ENCODE measurements at regions not wholly inside any gene's neighbourhood (a gene's known extent, or its start where the extent isn't known, plus 50 kb on each side); places are given as distances from the start of the nearest gene placed in this dataset.

DNA sequence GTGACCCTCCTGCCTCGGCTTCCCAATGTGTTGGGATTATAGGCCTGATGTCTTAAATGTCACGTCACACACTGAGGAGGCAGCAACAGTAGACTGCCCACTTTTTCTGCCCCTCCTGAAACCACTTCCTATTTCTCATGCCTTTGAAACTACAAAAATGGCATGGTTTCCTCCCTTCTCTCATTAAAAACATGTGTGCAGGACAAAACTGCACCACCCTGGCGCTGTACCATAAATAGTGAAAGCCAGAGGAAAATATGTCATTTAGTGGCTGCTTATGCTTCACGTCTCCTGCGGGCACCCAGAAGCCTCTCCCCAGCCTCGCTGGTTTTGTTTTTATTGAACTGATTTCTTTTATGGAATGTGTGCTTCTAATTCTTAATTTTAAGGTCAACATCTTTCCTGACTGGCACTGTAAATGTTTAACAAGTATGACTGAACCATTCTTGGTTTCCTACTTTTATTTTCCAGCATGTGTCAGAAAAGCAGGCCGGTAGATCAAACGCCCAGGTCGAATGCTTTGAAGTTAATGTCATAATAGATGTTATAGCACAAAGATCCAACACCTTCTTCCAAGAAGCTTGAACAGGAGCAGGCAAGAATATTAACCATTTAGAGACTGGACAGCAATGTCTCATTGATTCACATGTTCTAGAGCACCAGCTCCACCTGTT is 59.6 kb upstream of the C1orf87 start:
- H3K9me3 ChIP-seq (ENCODE audit: insufficient read depth, low read length): no peaks in the 10 kb centered on the region
- H3F3A ChIP-seq (ENCODE audit: insufficient read depth): no peaks in the 10 kb centered on the region
- TF ChIP-seq, protein P1, sequence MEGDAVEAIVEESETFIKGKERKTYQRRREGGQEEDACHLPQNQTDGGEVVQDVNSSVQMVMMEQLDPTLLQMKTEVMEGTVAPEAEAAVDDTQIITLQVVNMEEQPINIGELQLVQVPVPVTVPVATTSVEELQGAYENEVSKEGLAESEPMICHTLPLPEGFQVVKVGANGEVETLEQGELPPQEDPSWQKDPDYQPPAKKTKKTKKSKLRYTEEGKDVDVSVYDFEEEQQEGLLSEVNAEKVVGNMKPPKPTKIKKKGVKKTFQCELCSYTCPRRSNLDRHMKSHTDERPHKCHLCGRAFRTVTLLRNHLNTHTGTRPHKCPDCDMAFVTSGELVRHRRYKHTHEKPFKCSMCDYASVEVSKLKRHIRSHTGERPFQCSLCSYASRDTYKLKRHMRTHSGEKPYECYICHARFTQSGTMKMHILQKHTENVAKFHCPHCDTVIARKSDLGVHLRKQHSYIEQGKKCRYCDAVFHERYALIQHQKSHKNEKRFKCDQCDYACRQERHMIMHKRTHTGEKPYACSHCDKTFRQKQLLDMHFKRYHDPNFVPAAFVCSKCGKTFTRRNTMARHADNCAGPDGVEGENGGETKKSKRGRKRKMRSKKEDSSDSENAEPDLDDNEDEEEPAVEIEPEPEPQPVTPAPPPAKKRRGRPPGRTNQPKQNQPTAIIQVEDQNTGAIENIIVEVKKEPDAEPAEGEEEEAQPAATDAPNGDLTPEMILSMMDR (IDR thresholded peaks at IDR 0.05; ENCODE audit: insufficient read depth, low read length, poor library complexity, severe bottlenecking): no peak
- no peak for TF ChIP-seq EZH2phosphoT487 (conservative IDR thresholded peaks at IDR 0.05; ENCODE audit: low read length)
- H2AFZ ChIP-seq (ENCODE audit: low read depth, low read length, severe bottlenecking): no peak overlapping the region
- H3K36me3 ChIP-seq (ENCODE audit: low read length): no peaks in the 10 kb centered on the region
- no peaks in the 10 kb centered on the region for H4K20me1 ChIP-seq (ENCODE audit: low read depth, low read length)
- no peak overlapping the region for H3K4me2 ChIP-seq (ENCODE audit: low read depth, low read length, poor library complexity, severe bottlenecking)
- no peak overlapping the region for H3K4me3 ChIP-seq (ENCODE audit: insufficient read depth, low read length, poor library complexity, severe bottlenecking)
- no peaks in the 10 kb centered on the region for H3K9me2 ChIP-seq (replicated peaks; ENCODE audit: insufficient read depth, low read length)
- H3K27ac ChIP-seq (ENCODE audit: low read depth, low read length): no peak overlapping the region
- H3K9ac ChIP-seq (ENCODE audit: low read length): no peak overlapping the region
- no peaks in the 10 kb centered on the region for H3K27me3 ChIP-seq (ENCODE audit: low read length)
- no peaks in the 10 kb centered on the region for H3K79me2 ChIP-seq (ENCODE audit: insufficient read depth, low read length)

DNA sequence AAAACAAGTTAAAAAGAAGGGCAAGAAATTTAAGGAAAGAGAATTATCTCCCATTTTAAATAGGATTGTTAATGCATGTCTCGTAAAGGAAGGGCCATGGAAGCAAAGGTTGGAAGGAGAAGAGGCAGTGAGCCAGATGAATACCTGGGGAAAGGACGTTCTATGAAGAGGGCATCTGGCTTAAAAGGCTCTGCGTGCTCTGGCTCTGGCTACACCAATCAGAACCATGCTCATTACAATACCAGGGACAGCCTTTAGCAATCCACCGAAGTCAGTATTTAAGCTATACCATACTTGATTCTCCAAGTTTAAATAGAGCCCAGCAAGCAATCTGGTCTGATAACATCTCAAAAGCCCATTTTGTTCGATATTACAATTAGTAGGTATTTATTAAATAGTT is 58.5 kb upstream of the C1orf87 start:
- H3K4me2 ChIP-seq (ENCODE audit: low read depth, low read length, poor library complexity, severe bottlenecking): no peak overlapping the region
- no peaks in the 10 kb centered on the region for H3K9me3 ChIP-seq (ENCODE audit: insufficient read depth, low read length)
- H3K9me2 ChIP-seq (replicated peaks; ENCODE audit: insufficient read depth, low read length): no peaks in the 10 kb centered on the region
- H3F3A ChIP-seq (ENCODE audit: insufficient read depth): no peaks in the 10 kb centered on the region
- H3K4me3 ChIP-seq (ENCODE audit: insufficient read depth, low read length, poor library complexity, severe bottlenecking): no peak overlapping the region
- no peak overlapping the region for H3K27ac ChIP-seq (ENCODE audit: low read depth, low read length)
- TF ChIP-seq, protein P1 (IDR thresholded peaks at IDR 0.05; ENCODE audit: insufficient read depth, low read length, poor library complexity, severe bottlenecking): no peak
- no peak for TF ChIP-seq EZH2phosphoT487 (conservative IDR thresholded peaks at IDR 0.05; ENCODE audit: low read length)
- H3K27me3 ChIP-seq (ENCODE audit: low read length): no peaks in the 10 kb centered on the region
- H3K79me2 ChIP-seq (ENCODE audit: insufficient read depth, low read length): no peaks in the 10 kb centered on the region
- H2AFZ ChIP-seq (ENCODE audit: low read depth, low read length, severe bottlenecking): no peak overlapping the region
- H4K20me1 ChIP-seq (ENCODE audit: low read depth, low read length): no peaks in the 10 kb centered on the region
- no peak overlapping the region for H3K9ac ChIP-seq (ENCODE audit: low read length)
- no peaks in the 10 kb centered on the region for H3K36me3 ChIP-seq (ENCODE audit: low read length)

DNA sequence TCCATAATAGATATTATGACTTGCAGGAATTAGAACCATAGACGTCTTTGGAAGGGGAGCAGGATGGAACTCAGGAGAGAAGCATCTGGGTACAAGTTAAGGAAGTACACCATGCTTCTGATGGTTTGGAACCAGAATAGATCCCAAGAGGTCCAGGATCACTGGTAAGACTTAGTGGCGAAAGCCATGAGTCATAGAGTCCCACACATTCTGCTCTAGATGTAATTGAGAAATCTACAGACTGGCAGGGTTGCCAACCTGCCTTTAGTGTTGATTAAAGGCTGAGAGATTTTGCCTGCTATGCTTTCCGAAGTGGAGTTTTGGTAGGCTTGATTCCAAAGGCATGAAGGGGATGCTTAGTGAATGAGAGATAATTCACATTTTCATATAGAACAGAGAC is 57.1 kb upstream of the C1orf87 start:
- H2AFZ ChIP-seq (ENCODE audit: low read depth, low read length, severe bottlenecking): no peak overlapping the region
- no peaks in the 10 kb centered on the region for H3K36me3 ChIP-seq (ENCODE audit: low read length)
- H3K9me2 ChIP-seq (replicated peaks; ENCODE audit: insufficient read depth, low read length): no peaks in the 10 kb centered on the region
- no peaks in the 10 kb centered on the region for H3K27me3 ChIP-seq (ENCODE audit: low read length)
- H3K9ac ChIP-seq (ENCODE audit: low read length): no peak overlapping the region
- no peaks in the 10 kb centered on the region for H4K20me1 ChIP-seq (ENCODE audit: low read depth, low read length)
- no peak overlapping the region for H3K27ac ChIP-seq (ENCODE audit: low read depth, low read length)
- H3K4me2 ChIP-seq (ENCODE audit: low read depth, low read length, poor library complexity, severe bottlenecking): no peak overlapping the region
- H3K79me2 ChIP-seq (ENCODE audit: insufficient read depth, low read length): no peaks in the 10 kb centered on the region
- TF ChIP-seq, protein P1 (IDR thresholded peaks at IDR 0.05; ENCODE audit: insufficient read depth, low read length, poor library complexity, severe bottlenecking): no peak
- no peak for TF ChIP-seq EZH2phosphoT487 (conservative IDR thresholded peaks at IDR 0.05; ENCODE audit: low read length)
- H3F3A ChIP-seq (ENCODE audit: insufficient read depth): no peaks in the 10 kb centered on the region
- no peak overlapping the region for H3K4me3 ChIP-seq (ENCODE audit: insufficient read depth, low read length, poor library complexity, severe bottlenecking)
- H3K9me3 ChIP-seq (ENCODE audit: insufficient read depth, low read length): no peaks in the 10 kb centered on the region

Data from SU-DHL-6 (cell line).